Femur (tissue), 1 donor: ENCODE measurements at regions not wholly inside any gene's neighbourhood (a gene's known extent, or its start where the extent isn't known, plus 50 kb on each side); places are given as distances from the start of the nearest gene placed in this dataset.

Experiments
- DNase-seq: peaks from one replicate; pipeline ENCODE4 v3.0.0-alpha.2; 2017

DNA sequence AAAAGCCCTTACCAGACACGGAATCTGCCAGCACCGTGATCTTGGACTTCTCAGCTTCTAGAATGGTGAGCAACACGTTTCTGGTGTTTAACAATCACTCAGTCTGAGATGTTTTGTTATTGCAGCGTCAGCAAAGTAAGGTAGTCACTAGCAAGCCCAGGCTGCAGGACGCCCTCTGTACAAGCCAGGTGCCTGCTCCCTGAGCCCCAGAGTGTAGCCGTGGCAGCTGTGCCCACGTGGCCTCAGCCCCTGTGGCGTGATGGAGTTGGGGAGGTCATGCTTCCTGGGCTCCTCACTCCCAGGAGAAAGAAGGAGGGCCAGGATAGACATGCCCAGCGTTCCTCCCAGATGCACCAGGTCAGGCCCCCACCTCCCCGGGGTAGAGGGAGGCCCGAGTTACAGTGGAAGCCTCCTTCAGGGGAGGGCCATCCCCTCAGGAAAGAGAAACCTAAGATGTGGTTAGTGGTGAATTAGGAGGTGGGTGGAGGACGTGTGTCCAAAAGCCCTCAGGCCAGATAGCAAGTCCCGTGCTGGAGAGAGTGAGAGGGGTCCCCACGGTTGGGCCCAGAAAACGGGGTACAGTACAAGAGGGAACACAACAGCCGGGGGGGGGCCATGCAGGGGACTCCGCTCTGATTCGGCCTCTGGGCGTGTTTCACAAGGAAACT, 169.6 kb upstream of the SOX1 start:
- DNase-seq: no peak

DNA sequence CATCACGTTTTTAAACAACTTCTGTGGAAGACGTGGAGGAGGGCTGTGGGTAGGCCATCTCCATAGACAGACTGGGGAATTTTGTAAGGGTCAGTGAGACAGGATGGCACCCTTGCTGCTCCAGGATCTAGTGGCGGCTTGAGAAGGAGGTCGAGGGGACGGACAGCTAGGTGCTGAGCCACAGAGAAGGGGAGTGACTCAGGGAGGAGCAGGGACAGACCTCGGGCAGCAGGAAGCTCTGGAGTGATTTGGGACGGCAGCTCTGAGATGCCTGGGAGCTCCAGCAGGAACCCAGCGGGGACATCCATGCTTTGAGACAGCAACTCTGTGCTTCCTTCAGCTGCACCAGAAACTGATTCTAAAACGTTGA, 169.1 kb upstream of the SOX1 start:
- no peak for DNase-seq

DNA sequence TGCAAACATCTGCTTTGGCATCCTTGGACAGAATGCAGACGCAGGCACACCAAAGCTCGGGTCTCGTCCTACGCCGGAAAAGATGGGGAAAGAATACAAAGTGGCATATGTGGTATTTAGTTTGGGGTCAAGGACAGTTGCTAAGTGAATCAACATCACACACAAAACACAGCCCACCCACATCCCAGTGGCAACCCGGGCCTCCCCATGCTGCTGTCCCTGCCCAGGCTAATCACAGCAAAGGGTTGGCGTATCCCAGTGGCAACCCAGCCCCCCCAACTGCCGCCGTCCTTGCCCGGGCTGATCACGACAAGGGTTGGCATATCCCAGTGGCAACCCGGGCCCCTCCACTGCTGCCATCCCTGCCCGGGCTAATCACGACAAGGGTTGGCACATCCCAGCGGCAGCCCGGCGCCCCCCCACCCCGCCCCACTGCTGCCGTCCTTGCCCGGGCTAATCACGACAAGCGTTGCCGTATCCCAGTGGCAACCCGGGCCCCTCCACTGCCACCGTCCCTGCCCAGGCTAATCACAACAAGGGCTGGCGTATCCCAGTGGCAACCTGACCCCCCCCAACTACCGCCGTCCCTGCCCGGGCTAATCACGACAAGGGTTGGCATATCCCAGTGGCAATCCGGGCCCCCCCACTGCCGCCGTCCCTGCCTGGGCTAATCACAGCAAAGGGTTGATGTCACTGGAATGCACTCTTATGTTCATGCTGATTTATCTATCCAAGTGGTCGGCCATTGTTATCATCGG, 167.8 kb upstream of the SOX1 start:
- DNase-seq: no peak

DNA sequence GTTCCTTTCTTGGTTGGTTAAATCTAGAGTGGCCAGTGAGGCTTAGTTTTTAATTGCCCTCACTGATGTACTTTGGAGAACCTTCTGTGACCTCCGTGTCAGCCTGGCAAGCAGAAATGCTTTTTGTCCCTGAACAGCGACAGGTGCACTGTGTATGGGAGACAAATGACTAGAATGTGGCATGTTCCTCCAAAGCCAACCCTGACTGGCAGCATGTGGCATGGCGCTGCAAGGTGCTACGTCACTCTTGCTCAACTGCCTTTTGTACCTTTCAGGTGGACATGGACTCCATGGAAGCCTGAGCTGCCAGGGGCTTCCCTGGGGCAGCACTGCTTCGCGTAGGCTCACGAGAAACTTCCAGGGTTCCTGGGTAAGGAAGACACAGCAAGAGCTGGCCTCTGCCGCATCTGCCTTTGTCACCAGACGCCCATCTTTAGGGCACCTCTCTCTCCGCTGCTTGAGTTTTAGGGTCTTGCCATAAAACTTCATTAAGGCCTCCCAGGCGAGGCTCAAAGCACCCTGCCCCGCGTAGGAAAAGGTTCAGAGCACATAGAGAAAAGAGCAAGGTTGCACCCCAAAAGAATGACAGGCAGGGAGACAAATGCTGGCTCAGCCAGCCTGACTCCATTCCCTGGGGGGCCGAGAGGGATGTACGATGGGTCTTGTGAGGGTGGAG, 167.1 kb upstream of the SOX1 start:
- DNase-seq: no peak

GRCh38 chr13:111900390-111901131, 166.4 kb upstream of the SOX1 start:
- DNase-seq: peak; percentile 82

DNA sequence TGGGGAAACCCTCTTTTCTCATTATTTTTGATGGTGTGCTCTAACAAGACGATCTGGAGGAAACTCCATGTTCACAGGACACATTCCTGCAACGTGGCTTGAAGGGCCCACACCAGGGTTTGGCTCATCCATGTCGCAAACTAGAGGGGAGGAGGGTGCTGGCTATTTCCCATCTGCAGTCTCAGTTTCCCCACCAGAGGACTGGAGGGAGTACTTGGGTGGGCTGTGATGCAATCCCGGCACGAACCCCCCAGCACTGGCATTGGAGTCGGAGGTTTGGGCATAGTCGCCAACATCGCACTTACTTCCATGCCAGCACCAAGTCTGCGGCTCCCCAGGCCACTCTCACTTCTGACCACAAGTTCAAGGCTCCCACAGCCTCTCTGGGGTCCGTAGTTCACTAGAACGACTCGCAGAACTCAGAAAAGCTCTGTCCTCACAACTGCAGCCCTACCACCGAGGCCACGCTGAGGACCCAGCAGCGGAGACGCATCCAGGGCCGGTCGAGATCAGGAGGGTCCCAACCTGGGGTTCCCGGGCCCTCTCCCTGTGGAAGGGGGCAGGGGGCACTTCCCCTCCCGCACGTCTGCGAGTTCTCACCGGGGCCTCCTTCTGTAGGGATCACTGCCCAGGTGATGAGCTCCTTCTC, 165.6 kb upstream of the SOX1 start:
- no peak for DNase-seq

DNA sequence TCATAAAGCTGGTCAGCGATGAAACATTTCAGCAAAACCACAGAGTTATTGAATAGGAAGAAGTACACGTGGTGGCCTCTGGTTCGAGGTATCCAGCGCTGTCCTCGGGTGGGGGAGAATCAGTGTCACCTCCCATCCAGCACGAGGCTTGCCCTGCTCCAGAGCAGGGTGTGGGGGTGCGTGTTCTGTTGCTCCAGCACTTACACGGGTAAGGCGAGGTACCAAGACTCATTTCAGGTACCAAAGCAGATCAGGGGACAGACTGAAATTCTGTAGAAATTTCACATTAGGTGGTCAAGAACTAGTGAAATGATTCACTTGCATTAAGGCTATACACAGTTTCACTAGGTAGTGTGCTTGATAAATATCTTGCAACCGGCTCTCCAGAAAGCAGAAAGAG, 164.2 kb upstream of the SOX1 start:
- DNase-seq: no peak

- DNase-seq: no peak
Observed at GRCh38 chr13:111903143-111903542, 163.8 kb upstream of the SOX1 start.

DNA sequence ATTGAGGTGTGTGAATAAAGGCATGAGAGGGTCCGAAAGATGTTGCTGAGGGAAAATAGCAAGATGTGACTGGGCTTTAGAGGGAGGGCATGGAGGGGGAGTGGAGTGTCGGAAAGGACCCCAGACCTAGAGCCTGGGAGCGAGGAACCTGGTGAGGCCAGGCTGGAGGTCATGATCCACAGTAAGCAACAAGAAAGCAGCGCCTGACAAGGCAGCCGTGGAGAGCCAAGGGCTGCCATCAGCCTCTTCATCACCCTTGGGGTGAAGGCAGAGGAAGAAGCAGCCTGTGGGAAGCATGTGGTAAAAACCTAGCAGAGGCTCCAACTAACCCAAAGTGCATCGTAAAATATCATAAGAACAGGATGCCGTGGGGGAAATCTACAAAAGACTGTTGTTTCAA, 162.8 kb upstream of the SOX1 start:
- DNase-seq: no peak

- DNase-seq: no peak
Observed at GRCh38 chr13:111904701-111905608, 162.0 kb upstream of the SOX1 start.

- no peak for DNase-seq
Observed at GRCh38 chr13:111905609-111905945, 161.4 kb upstream of the SOX1 start.

DNA sequence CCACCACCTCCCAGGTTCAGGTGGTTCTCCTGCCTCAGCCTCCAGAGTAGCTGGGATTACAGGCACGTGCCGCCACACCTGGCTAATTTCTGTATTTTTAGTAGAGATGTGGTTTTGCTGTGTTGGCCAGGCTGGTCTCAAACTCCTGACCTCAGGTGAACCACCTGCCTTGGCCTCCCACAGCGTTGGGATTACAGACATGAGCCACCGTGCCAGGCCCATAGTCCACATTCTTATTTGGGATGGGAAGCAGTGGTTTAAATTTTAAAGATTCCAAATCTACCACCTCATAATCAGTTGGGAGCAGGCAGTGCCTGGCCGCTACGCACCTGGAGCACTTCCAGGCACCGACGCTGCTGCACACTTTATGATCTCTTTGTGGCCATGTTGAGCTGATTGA, 160.6 kb upstream of the SOX1 start:
- DNase-seq: no peak

GRCh38 chr13:111906816-111907215, 160.1 kb upstream of the SOX1 start:
- no peak for DNase-seq

- no peak for DNase-seq
Observed at GRCh38 chr13:111907341-111907880, 159.5 kb upstream of the SOX1 start.

GRCh38 chr13:111908361-111908760, 158.6 kb upstream of the SOX1 start:
- DNase-seq: no peak

DNA sequence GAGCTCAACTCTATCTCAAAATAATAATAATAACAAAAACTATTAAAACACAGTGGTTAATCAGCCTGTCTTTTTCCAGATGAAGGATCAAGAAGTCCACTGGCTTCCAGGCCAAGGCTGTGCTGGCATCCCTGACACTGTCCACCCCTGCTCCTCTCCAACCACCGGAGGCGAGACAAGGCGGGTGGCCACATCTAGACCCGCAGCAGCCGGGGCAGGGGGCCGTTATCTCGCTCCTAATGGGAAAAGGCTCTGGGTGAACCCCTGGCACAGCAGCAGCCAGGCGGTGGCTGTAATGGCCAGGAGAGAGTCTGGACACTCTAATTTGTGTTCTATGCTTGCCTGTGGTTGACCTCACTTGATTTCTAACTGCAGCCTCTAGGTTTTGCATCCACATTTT, 158.0 kb upstream of the SOX1 start:
- no peak for DNase-seq

GRCh38 chr13:111909501-111909900, 157.4 kb upstream of the SOX1 start:
- no peak for DNase-seq

DNA sequence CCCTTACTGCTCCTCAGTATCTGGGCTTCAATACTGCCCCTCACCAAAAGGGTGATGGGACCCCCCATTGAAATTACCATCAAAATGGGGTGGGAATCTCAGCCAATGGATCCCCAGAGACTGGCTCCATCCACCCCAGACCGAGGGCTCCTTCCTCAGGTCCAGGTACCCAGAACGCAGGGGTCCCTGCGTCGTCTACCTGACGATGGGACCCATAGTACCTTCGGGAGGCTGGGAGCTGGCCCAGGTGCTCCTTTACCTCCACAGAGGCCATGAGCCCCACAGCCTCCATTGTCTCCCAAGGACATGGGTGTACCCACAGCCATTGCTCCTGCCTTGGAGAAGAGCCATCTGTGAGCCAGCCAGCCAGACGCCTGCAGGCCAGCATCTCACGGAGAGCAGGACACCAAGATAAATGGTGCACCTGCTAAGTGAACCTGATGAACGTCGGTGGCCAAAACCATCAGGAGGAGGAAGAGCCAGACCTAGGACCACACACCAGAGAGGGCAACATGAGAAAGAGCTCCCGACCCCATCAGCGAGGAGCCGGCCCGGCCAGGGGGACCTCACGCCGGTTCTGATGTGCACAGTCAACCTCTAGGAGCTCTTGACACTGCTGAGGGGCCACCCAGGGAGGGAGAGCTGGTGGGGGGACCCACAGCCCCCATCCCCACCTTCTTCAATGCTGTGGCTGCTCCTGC, 156.8 kb upstream of the SOX1 start:
- no peak for DNase-seq

GRCh38 chr13:111911121-111911720, 155.7 kb upstream of the SOX1 start:
- no peak for DNase-seq

DNA sequence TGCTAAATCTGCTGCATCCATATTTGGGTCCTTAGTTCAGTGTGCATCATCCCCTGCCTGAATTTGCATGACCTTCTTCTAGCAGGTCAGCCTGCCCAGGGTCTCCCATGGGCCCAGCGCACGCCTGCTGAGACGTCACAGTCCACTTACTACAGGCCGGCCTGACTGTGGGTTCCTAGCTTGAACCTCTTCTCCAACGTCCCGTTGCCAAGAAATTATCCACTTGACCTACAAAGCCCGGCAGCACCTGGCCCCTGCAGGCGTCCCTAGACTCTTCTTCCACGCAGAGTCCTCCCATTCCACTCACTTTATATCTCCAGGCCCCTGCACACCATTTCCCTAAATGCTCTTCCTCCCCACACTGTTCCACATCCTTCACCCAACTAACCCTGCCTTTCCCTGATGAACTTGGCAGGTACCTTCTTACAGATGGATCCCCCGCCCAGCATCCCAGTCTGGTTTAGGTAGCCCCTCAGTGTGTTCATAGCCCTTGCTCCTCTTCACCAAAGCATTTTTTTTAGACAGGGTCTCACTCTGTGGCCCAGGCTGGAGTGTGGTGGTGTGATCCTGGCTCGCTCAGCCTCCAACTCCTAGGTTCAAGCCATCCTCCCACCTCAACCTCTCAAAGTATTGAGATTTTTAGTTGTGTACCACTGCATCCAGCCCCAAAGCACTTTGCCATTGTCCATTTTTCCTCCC, 155.0 kb upstream of the SOX1 start:
- DNase-seq: no peak
